HCT116 (cell line): ENCODE measurements at regions not wholly inside any gene's neighbourhood (a gene's known extent, or its start where the extent isn't known, plus 50 kb on each side); places are given as distances from the start of the nearest gene placed in this dataset.

Experiments used
- ATAC-seq: fragments of 200-7000 bp; cut with Tn5 transposase; 2 replicates; pipeline ENCODE4 v1.9.1; 2020; ENCODE audit warnings: mild to moderate bottlenecking, moderate library complexity
- BruUV-seq: library from RNA; stranded (reverse); fragments of 400-500 nt; replicated peaks from 2 replicates; lab custom pipeline; 2021; lab: Mats Ljungman, UMichigan
- CTCF ChIA-PET: fragments of 300-600 bp; sonication (Branson Sonifier 250); formaldehyde crosslinking; loops from one replicate; lab custom pipeline; 2021; ENCODE audit warnings: antibody characterized with exemption; lab: Charles Lee
- POLR2A ChIA-PET: fragments of 300-600, 350-600 bp; sonication (Branson Sonifier 250); formaldehyde crosslinking; loops from one replicate; lab custom pipeline; 2021; ENCODE audit warnings: antibody characterized with exemption; lab: Charles Lee
- RAD21 ChIA-PET, 2 experiments: fragments of 300-600 bp; sonication (Branson Sonifier 250); formaldehyde crosslinking; loops; one replicate each; lab custom pipeline; 2023; ENCODE audit warnings: low total read pairs in 2 of 2; ENCODE audit not compliant: uncharacterized antibody in 2 of 2, unreplicated experiment in 2 of 2, low non-redundant PET in 1 of 2; lab: Charles Lee
- DNase-seq: peaks from one replicate; pipeline ENCODE4 v3.0.0-alpha.2; 2010; ENCODE audit warnings: low read depth, low spot score
- H2AFZ ChIP-seq: fragments of 200-600 bp; shearing (Covaris generic), sonication (generic); 2 replicates; pipeline ENCODE4 v1.6.1; 2017; ENCODE audit warnings: low read depth, mixed run types, mixed read lengths, antibody characterized with exemption, low read length; ENCODE audit not compliant: poor library complexity, severe bottlenecking
- H3K27ac ChIP-seq: 2 replicates; pipeline ENCODE4 v1.5.1; 2012; ENCODE audit warnings: low read depth, low read length
- H3K27me3 ChIP-seq: fragments of 200-600 bp; sonication (generic); 2 replicates; pipeline ENCODE4 v1.6.1; 2016; ENCODE audit warnings: mixed run types, low read length, mixed read lengths; ENCODE audit not compliant: insufficient read depth
- H3K36me3 ChIP-seq, 2 experiments: fragments of 200-500 bp in 1 of 2; fragments of 200-600 bp in 1 of 2; sonication (Bioruptor generic) in 1 of 2; sonication (generic) in 1 of 2; 2 replicates each; pipeline versions ENCODE4 v1.5.1 to v1.6.1; 2014 to 2016; ENCODE audit warnings: low read length in 2 of 2, inconsistent platforms in 1 of 2, mixed read lengths in 1 of 2, mixed run types in 1 of 2; ENCODE audit not compliant: insufficient read depth in 2 of 2, control insufficient read depth in 1 of 2
- H3K4me1 ChIP-seq, 2 experiments: fragments of 200-600 bp in 1 of 2; sonication (generic) in 1 of 2; 2 replicates each; pipeline versions ENCODE4 v1.5.1 to v1.6.1; 2012 to 2017; ENCODE audit warnings: low read length in 2 of 2, inconsistent platforms in 1 of 2, mild to moderate bottlenecking in 1 of 2, mixed read lengths in 1 of 2, mixed run types in 1 of 2, moderate library complexity in 1 of 2; ENCODE audit not compliant: insufficient read depth in 2 of 2, control insufficient read depth in 1 of 2
- H3K4me2 ChIP-seq: fragments of 200-600 bp; sonication (generic); 2 replicates; pipeline ENCODE4 v1.6.1; 2017; ENCODE audit warnings: mixed run types, low read length, mixed read lengths
- H3K4me3 ChIP-seq, 2 experiments: fragments of 200-600 bp in 1 of 2; sonication (generic) in 1 of 2; replicated peaks in 1 of 2; 2 replicates each; pipeline ENCODE4 v1.5.1; 2011 to 2016; ENCODE audit warnings: low read length in 2 of 2, control low read depth in 1 of 2, low read depth in 1 of 2, mild to moderate bottlenecking in 1 of 2, mixed read lengths in 1 of 2, mixed run types in 1 of 2
- H3K79me2 ChIP-seq: fragments of 200-600 bp; sonication (generic); 2 replicates; pipeline ENCODE4 v1.6.1; 2017; ENCODE audit warnings: mild to moderate bottlenecking, mixed run types, low read length, moderate library complexity, mixed read lengths; ENCODE audit not compliant: insufficient read depth
- H3K9ac ChIP-seq: fragments of 200-600 bp; sonication (generic); 2 replicates; pipeline ENCODE4 v1.6.1; 2016; ENCODE audit warnings: low read length, mixed read lengths
- H3K9me2 ChIP-seq: fragments of 200-600 bp; sonication (generic), shearing (Covaris generic); 2 replicates; pipeline ENCODE4 v1.6.1; 2017; ENCODE audit warnings: mixed run types, mild to moderate bottlenecking, moderate library complexity; ENCODE audit not compliant: insufficient read depth
- H3K9me3 ChIP-seq, 2 experiments: fragments of 200-500 bp in 1 of 2; fragments of 200-600 bp in 1 of 2; sonication (Bioruptor generic) in 1 of 2; sonication (generic) in 1 of 2; 2 replicates each; pipeline ENCODE4 v1.6.1; 2014 to 2017; ENCODE audit warnings: low read length in 2 of 2, mixed read lengths in 2 of 2, inconsistent platforms in 1 of 2, low read depth in 1 of 2, mild to moderate bottlenecking in 1 of 2, mixed run types in 1 of 2, moderate library complexity in 1 of 2; ENCODE audit not compliant: control insufficient read depth in 1 of 2, insufficient read depth in 1 of 2
- H4K20me1 ChIP-seq: fragments of 200-600 bp; sonication (generic), shearing (Covaris generic); 2 replicates; pipeline ENCODE4 v1.6.1; 2017; ENCODE audit warnings: mixed run types, mild to moderate bottlenecking, moderate library complexity; ENCODE audit not compliant: insufficient read depth
- CEBPB ChIP-seq: IDR thresholded peaks from 2 replicates; pipeline ENCODE4 v1.6.1; 2012; ENCODE audit warnings: low read depth
- CTCF ChIP-seq, 3 experiments: fragments of 200-600 bp in 1 of 3; sonication (generic) in 1 of 3; IDR thresholded peaks in 2 of 3; conservative IDR thresholded peaks in 1 of 3; 2 replicates each; pipeline ENCODE4 v1.5.1; 2012 to 2017; ENCODE audit warnings: low read depth in 2 of 3, low read length in 2 of 3, antibody characterized with exemption in 1 of 3, borderline replicate concordance in 1 of 3, control low read depth in 1 of 3, mild to moderate bottlenecking in 1 of 3, mixed read lengths in 1 of 3, mixed run types in 1 of 3, moderate library complexity in 1 of 3; ENCODE audit not compliant: insufficient read depth in 1 of 3
- EGR1 ChIP-seq: IDR thresholded peaks from 2 replicates; pipeline ENCODE4 v1.6.1; 2012; ENCODE audit warnings: low read depth
- ELF1 ChIP-seq: IDR thresholded peaks from 2 replicates; pipeline ENCODE4 v1.6.1; 2012; ENCODE audit warnings: low read depth, borderline replicate concordance
- MAX ChIP-seq: IDR thresholded peaks from 2 replicates; pipeline ENCODE4 v1.6.1; 2012
- POLR2AphosphoS5 ChIP-seq: IDR thresholded peaks from 2 replicates; pipeline ENCODE4 v1.6.1; 2011; ENCODE audit warnings: mild to moderate bottlenecking, low read depth, low read length, moderate library complexity
- RAD21 ChIP-seq: IDR thresholded peaks from 2 replicates; pipeline ENCODE4 v1.6.1; 2012; ENCODE audit warnings: low read depth, mild to moderate bottlenecking
- REST ChIP-seq: IDR thresholded peaks from 2 replicates; pipeline ENCODE4 v1.6.1; 2012; ENCODE audit warnings: low read depth
- ZFX ChIP-seq: fragments of 450-650 bp; IDR thresholded peaks from 2 replicates; pipeline ENCODE4 v1.6.1; 2017
- ZNF274 ChIP-seq: fragments of 200-500 bp; sonication (Bioruptor generic); IDR thresholded peaks from 2 replicates; pipeline ENCODE4 v1.6.1; 2014; ENCODE audit warnings: mild to moderate bottlenecking, low read depth, low read length, inconsistent platforms
- intact Hi-C: fragments of 100-400 bp; cut with micrococcal nuclease; formaldehyde crosslinking; loops from 2 replicates; pipeline ENCODE4 v1.10.0; 2022

GRCh38 chr13:50459658-50460057, 383.8 kb downstream of the DLEU7 start (continued):
- no peak for TF ChIP-seq REST
- TF ChIP-seq RAD21 = no peak
- TF ChIP-seq ZFX = no peak
- no peak for TF ChIP-seq ELF1

GRCh38 chr13:50460358-50460757, 383.1 kb downstream of the DLEU7 start:
- CTCF ChIA-PET = no interaction called here
- Histone ChIP-seq H2AFZ (no peak overlapping the region), H3K27ac (no peak overlapping the region), H3K4me1 (no peaks in the 10 kb centered on the region), H3K4me3 (no peak overlapping the region), H4K20me1 (no peaks in the 10 kb centered on the region), H3K36me3 (no peaks in the 10 kb centered on the region), H3K9me2 (no peaks in the 10 kb centered on the region), H3K27me3 (no peaks in the 10 kb centered on the region), H3K9ac (no peak overlapping the region), H3K79me2 (no peaks in the 10 kb centered on the region), H3K9me3 (no peaks in the 10 kb centered on the region), H3K4me2 (no peak overlapping the region)
- intact Hi-C loops = no loop called here
- TF ChIP-seq REST = no peak
- TF ChIP-seq CEBPB = no peak
- no peak for TF ChIP-seq EGR1
- no peak for TF ChIP-seq POLR2AphosphoS5
- no peak for TF ChIP-seq ZNF274
- no peak for TF ChIP-seq MAX
- TF ChIP-seq CTCF (IDR thresholded peaks at IDR 0.05 in 2 of 3, conservative IDR thresholded peaks at IDR 0.05 in 1 of 3; ENCODE audit: borderline replicate concordance in 1 of 3, insufficient read depth in 1 of 3, low read depth in 2 of 3, low read length in 2 of 3) = no peak
- RAD21 ChIA-PET = no interaction called here
- DNase-seq = no peak
- ATAC-seq = no peak
- BruUV-seq = no TSS peak
- POLR2A ChIA-PET = no interaction called here
